HEK293 (cell line): ENCODE measurements at regions not wholly inside any gene's neighbourhood (a gene's known extent, or its start where the extent isn't known, plus 50 kb on each side); places are given as distances from the start of the nearest gene placed in this dataset.

Experiments used
- CTCF ChIA-PET: fragments of 350-600 bp; formaldehyde crosslinking; extraction: SDS; loops from one replicate; lab custom pipeline; 2021; ENCODE audit warnings: antibody characterized with exemption; lab: Yijun Ruan, JAX
- POLR2A ChIA-PET: fragments of 300-600 bp; formaldehyde crosslinking; extraction: SDS; loops from one replicate; lab custom pipeline; 2020; ENCODE audit warnings: antibody characterized with exemption, inconsistent platforms; lab: Yijun Ruan, JAX
- H3K27ac ChIP-seq: fragments of 200-500 bp; sonication (Bioruptor generic); 2 replicates; pipeline ENCODE4 v1.5.1; 2014; ENCODE audit warnings: low read depth, low read length, control low read depth, inconsistent platforms; ENCODE audit errors: extremely low read depth
- H3K36me3 ChIP-seq, 2 experiments: fragments of 200-500 bp in 1 of 2; sonication (Bioruptor generic) in 1 of 2; 1 replicate in 1 of 2; 2 replicates in 1 of 2; pipeline ENCODE4 v1.5.1; 2014 to 2017; ENCODE audit warnings: inconsistent platforms in 2 of 2, low read length in 2 of 2; ENCODE audit not compliant: control insufficient read depth in 2 of 2, insufficient read depth in 1 of 2
- H3K4me1 ChIP-seq: fragments of 200-500 bp; sonication (Bioruptor generic); 2 replicates; pipeline ENCODE4 v1.5.1; 2014; ENCODE audit warnings: mild to moderate bottlenecking, low read length, inconsistent platforms; ENCODE audit not compliant: control insufficient read depth, insufficient read depth
- H3K4me3 ChIP-seq: 2 replicates; pipeline ENCODE4 v1.5.1; 2011; ENCODE audit warnings: low read depth, mild to moderate bottlenecking, control low read depth, low read length, moderate library complexity
- H3K9me3 ChIP-seq: fragments of 200-500 bp; sonication (Bioruptor generic); 2 replicates; pipeline ENCODE4 v1.5.1; 2014; ENCODE audit warnings: low read depth, low read length, inconsistent platforms; ENCODE audit not compliant: control insufficient read depth, insufficient read depth
- HOXC10 ChIP-seq: sonication (generic); formaldehyde crosslinking; IDR thresholded peaks from 2 replicates; pipeline ENCODE4 v1.8.1; 2023; ENCODE audit warnings: mild to moderate bottlenecking, missing genetic modification reagents
- IKZF3 ChIP-seq: fragments of 450-650 bp; IDR thresholded peaks from 2 replicates; pipeline ENCODE4 v1.5.0; 2018; ENCODE audit warnings: missing biosample characterization, mild to moderate bottlenecking, missing genetic modification characterization, moderate library complexity
- KLF1 ChIP-seq: fragments of 450-650 bp; formaldehyde crosslinking; IDR thresholded peaks from 2 replicates; pipeline ENCODE4 v1.5.1; 2016; ENCODE audit warnings: missing biosample characterization, missing genetic modification characterization
- KLF10 ChIP-seq: fragments of 450-650 bp; IDR thresholded peaks from 2 replicates; pipeline ENCODE4 v1.5.1; 2018; ENCODE audit warnings: missing biosample characterization, mild to moderate bottlenecking, missing genetic modification characterization
- YY2 ChIP-seq: fragments of 450-650 bp; formaldehyde crosslinking; IDR thresholded peaks from 2 replicates; pipeline ENCODE4 v1.5.1; 2016; ENCODE audit warnings: missing biosample characterization, missing genetic modification characterization
- ZBTB6 ChIP-seq: fragments of 450-650 bp; formaldehyde crosslinking; IDR thresholded peaks from 2 replicates; pipeline ENCODE4 v1.5.1; 2017; ENCODE audit warnings: missing biosample characterization, missing genetic modification characterization
- ZEB2 ChIP-seq: fragments of 450-650 bp; formaldehyde crosslinking; IDR thresholded peaks from 2 replicates; pipeline ENCODE4 v1.5.1; 2016; ENCODE audit warnings: missing biosample characterization, missing genetic modification characterization
- ZNF174 ChIP-seq: fragments of 450-650 bp; formaldehyde crosslinking; IDR thresholded peaks from 2 replicates; pipeline ENCODE4 v1.5.0; 2017; ENCODE audit warnings: missing biosample characterization, mild to moderate bottlenecking, missing genetic modification characterization
- ZNF266 ChIP-seq: fragments of 450-650 bp; formaldehyde crosslinking; IDR thresholded peaks from 2 replicates; pipeline ENCODE4 v1.5.1; 2016; ENCODE audit warnings: missing biosample characterization, missing genetic modification characterization, low read depth
- ZNF302 ChIP-seq: fragments of 450-650 bp; formaldehyde crosslinking; IDR thresholded peaks from 2 replicates; pipeline ENCODE4 v1.5.1; 2016; ENCODE audit warnings: missing biosample characterization, missing genetic modification characterization, low read depth
- ZNF354C ChIP-seq: fragments of 450-650 bp; formaldehyde crosslinking; IDR thresholded peaks from 2 replicates; pipeline ENCODE4 v1.5.1; 2016; ENCODE audit warnings: missing biosample characterization, missing genetic modification characterization, low read depth, borderline replicate concordance
- ZNF37A ChIP-seq: fragments of 450-650 bp; IDR thresholded peaks from 2 replicates; pipeline ENCODE4 v1.5.1; 2018; ENCODE audit warnings: missing biosample characterization, missing genetic modification characterization
- ZNF529 ChIP-seq: fragments of 450-650 bp; formaldehyde crosslinking; IDR thresholded peaks from 2 replicates; pipeline ENCODE4 v1.5.1; 2017; ENCODE audit warnings: missing genetic modification characterization, missing biosample characterization; ENCODE audit not compliant: insufficient replicate concordance
- ZNF560 ChIP-seq: fragments of 450-650 bp; formaldehyde crosslinking; IDR thresholded peaks from 2 replicates; pipeline ENCODE4 v1.5.1; 2017; ENCODE audit warnings: missing biosample characterization, missing genetic modification characterization, borderline replicate concordance
- ZNF707 ChIP-seq: fragments of 450-650 bp; formaldehyde crosslinking; IDR thresholded peaks from 2 replicates; pipeline ENCODE4 v1.5.1; 2016; ENCODE audit warnings: missing biosample characterization, missing genetic modification characterization
- ZNF76 ChIP-seq: fragments of 450-650 bp; formaldehyde crosslinking; IDR thresholded peaks from 2 replicates; pipeline ENCODE4; 2016; ENCODE audit warnings: low read depth, missing biosample characterization, missing genetic modification characterization, borderline replicate concordance
- ZNF785 ChIP-seq: fragments of 450-650 bp; formaldehyde crosslinking; IDR thresholded peaks from 2 replicates; pipeline ENCODE4 v1.5.1; 2016; ENCODE audit warnings: missing biosample characterization, missing genetic modification characterization
- TF ChIP-seq, protein P1 (sequence below): fragments of 450-650 bp; formaldehyde crosslinking; IDR thresholded peaks from 2 replicates; pipeline ENCODE4 v1.5.1; 2016; ENCODE audit warnings: missing biosample characterization, missing genetic modification characterization
- TF ChIP-seq, protein P2 (sequence below): fragments of 450-650 bp; formaldehyde crosslinking; optimal IDR thresholded peaks from 2 replicates; pipeline ENCODE3; 2016; ENCODE audit warnings: missing biosample characterization, mild to moderate bottlenecking, missing genetic modification characterization
- TF ChIP-seq, protein P3 (sequence below): fragments of 450-650 bp; formaldehyde crosslinking; IDR thresholded peaks from 2 replicates; pipeline ENCODE4 v1.5.1; 2016; ENCODE audit warnings: missing biosample characterization, missing genetic modification characterization

GRCh38 chr14:22159957-22160356 is 429.1 kb downstream of the DAD1 start (continued):
- TF ChIP-seq ZNF174 (no peak), ZBTB6 (no peak), ZNF266 (no peak), ZNF76 (tag by site-specific recombination) (no peak), ZEB2 (tag by site-specific recombination) (no peak), ZNF354C (tag by site-specific recombination) (no peak), ZNF37A (tag by site-specific recombination) (no peak)
- TF ChIP-seq, protein P1, sequence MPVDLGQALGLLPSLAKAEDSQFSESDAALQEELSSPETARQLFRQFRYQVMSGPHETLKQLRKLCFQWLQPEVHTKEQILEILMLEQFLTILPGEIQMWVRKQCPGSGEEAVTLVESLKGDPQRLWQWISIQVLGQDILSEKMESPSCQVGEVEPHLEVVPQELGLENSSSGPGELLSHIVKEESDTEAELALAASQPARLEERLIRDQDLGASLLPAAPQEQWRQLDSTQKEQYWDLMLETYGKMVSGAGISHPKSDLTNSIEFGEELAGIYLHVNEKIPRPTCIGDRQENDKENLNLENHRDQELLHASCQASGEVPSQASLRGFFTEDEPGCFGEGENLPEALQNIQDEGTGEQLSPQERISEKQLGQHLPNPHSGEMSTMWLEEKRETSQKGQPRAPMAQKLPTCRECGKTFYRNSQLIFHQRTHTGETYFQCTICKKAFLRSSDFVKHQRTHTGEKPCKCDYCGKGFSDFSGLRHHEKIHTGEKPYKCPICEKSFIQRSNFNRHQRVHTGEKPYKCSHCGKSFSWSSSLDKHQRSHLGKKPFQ, result no peak
- TF ChIP-seq, protein P2, sequence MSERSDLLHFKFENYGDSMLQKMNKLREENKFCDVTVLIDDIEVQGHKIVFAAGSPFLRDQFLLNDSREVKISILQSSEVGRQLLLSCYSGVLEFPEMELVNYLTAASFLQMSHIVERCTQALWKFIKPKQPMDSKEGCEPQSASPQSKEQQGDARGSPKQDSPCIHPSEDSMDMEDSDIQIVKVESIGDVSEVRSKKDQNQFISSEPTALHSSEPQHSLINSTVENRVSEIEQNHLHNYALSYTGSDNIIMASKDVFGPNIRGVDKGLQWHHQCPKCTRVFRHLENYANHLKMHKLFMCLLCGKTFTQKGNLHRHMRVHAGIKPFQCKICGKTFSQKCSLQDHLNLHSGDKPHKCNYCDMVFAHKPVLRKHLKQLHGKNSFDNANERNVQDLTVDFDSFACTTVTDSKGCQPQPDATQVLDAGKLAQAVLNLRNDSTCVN (tag by site-specific recombination), result no peak

- no peaks in the 10 kb centered on the region for H3K4me1 ChIP-seq
- no peaks in the 10 kb centered on the region for H3K9me3 ChIP-seq
- H3K36me3 ChIP-seq, result no peaks in the 10 kb centered on the region
- TF ChIP-seq ZNF529 (tag by site-specific recombination), result no peak
- no peak for TF ChIP-seq KLF10
- no peak overlapping the region for H3K4me3 ChIP-seq
- POLR2A ChIA-PET, result no interaction called here
- H3K27ac ChIP-seq, result no peak overlapping the region
- CTCF ChIA-PET, result interaction anchor here (0.5 to 1.7 kb wide), 2 partner anchors 20 to 42 kb away, joined by 3 to 7 read pairs; no protein-coding TSS in a partner anchor
These were observed 429.9 kb downstream of the DAD1 start for GRCh38 chr14:22159099-22159498.

GRCh38 chr14:22158560-22158959 is 430.5 kb downstream of the DAD1 start:
- Histone ChIP-seq H3K36me3 (no peaks in the 10 kb centered on the region), H3K4me1 (no peaks in the 10 kb centered on the region), H3K9me3 (no peaks in the 10 kb centered on the region), H3K27ac (no peak overlapping the region), H3K4me3 (no peak overlapping the region)
- TF ChIP-seq ZNF785 (tag by site-specific recombination), result no peak
- no peak for TF ChIP-seq HOXC10 (CRISPR knock-in tag)
- no peak for TF ChIP-seq ZNF707 (tag by site-specific recombination)
- no peak for TF ChIP-seq ZNF302 (tag by site-specific recombination)
- no peak for TF ChIP-seq ZNF560 (tag by site-specific recombination)
- TF ChIP-seq KLF1 (tag by site-specific recombination), result no peak
- no peak for TF ChIP-seq YY2 (tag by site-specific recombination)
- TF ChIP-seq, protein P3, sequence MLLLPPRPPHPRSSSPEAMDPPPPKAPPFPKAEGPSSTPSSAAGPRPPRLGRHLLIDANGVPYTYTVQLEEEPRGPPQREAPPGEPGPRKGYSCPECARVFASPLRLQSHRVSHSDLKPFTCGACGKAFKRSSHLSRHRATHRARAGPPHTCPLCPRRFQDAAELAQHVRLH (tag by site-specific recombination), result no peak
- TF ChIP-seq IKZF3, result no peak
- CTCF ChIA-PET, result interaction anchor here (0.5 to 1.7 kb wide), 2 partner anchors 20 to 43 kb away, joined by 3 to 7 read pairs; no protein-coding TSS in a partner anchor
- POLR2A ChIA-PET, result no interaction called here
